GM23248 (cell line): ENCODE measurements at regions not wholly inside any gene's neighbourhood (a gene's known extent, or its start where the extent isn't known, plus 50 kb on each side); places are given as distances from the start of the nearest gene placed in this dataset.

Experiments
- DNase-seq: peaks from one replicate; pipeline ENCODE4 v3.0.0-alpha.2; 2015
- H2AFZ ChIP-seq: fragments of 200-600 bp; sonication (generic); 2 replicates; pipeline ENCODE4 v1.6.1; 2016; ENCODE audit warnings: antibody characterized with exemption
- H3F3A ChIP-seq: fragments of 200-600 bp; sonication (generic); 2 replicates; pipeline ENCODE4 v1.6.1; 2016; ENCODE audit warnings: mild to moderate bottlenecking, antibody characterized with exemption, mixed run types; ENCODE audit not compliant: insufficient read depth
- H3K27ac ChIP-seq: fragments of 200-600 bp; sonication (generic); 2 replicates; pipeline ENCODE4 v1.5.1; 2016; ENCODE audit warnings: mild to moderate bottlenecking
- H3K27me3 ChIP-seq: fragments of 200-600 bp; sonication (generic); replicated peaks from 2 replicates; pipeline ENCODE4 v1.6.1; 2016; ENCODE audit warnings: mild to moderate bottlenecking; ENCODE audit not compliant: insufficient read depth
- H3K36me3 ChIP-seq: fragments of 200-600 bp; sonication (generic); 2 replicates; pipeline ENCODE4 v1.6.1; 2016; ENCODE audit warnings: low read depth, mild to moderate bottlenecking
- H3K4me1 ChIP-seq: fragments of 200-600 bp; sonication (generic); 2 replicates; pipeline ENCODE4 v1.6.1; 2016; ENCODE audit warnings: mild to moderate bottlenecking; ENCODE audit not compliant: insufficient read depth
- H3K4me2 ChIP-seq: fragments of 200-600 bp; sonication (generic); one replicate; pipeline ENCODE4 v1.6.1; 2016; ENCODE audit warnings: mild to moderate bottlenecking; ENCODE audit not compliant: unreplicated experiment
- H3K4me3 ChIP-seq: fragments of 200-600 bp; sonication (generic); 2 replicates; pipeline ENCODE4 v1.5.1; 2016; ENCODE audit warnings: mild to moderate bottlenecking
- H3K79me2 ChIP-seq: fragments of 200-600 bp; sonication (generic); 2 replicates; pipeline ENCODE4 v1.6.1; 2016; ENCODE audit warnings: mild to moderate bottlenecking; ENCODE audit not compliant: insufficient read depth
- H3K9ac ChIP-seq: fragments of 200-600 bp; sonication (generic); 2 replicates; pipeline ENCODE4 v1.6.1; 2016; ENCODE audit warnings: mild to moderate bottlenecking
- H3K9me2 ChIP-seq: fragments of 200-600 bp; sonication (generic); 2 replicates; pipeline ENCODE4 v1.6.1; 2016; ENCODE audit warnings: mixed run types, mild to moderate bottlenecking, moderate library complexity; ENCODE audit not compliant: insufficient read depth
- H3K9me3 ChIP-seq: fragments of 200-600 bp; sonication (generic); one replicate; pipeline ENCODE4 v1.6.1; 2017; ENCODE audit warnings: low read depth
- H4K20me1 ChIP-seq: fragments of 200-600 bp; sonication (generic); 2 replicates; pipeline ENCODE4 v1.6.0; 2016; ENCODE audit not compliant: insufficient read depth
- EZH2 ChIP-seq: fragments of 200-600 bp; sonication (generic); IDR thresholded peaks from 2 replicates; pipeline ENCODE4 v1.6.1; 2018; ENCODE audit warnings: antibody characterized with exemption, mild to moderate bottlenecking; ENCODE audit not compliant: insufficient read depth, poor library complexity, severe bottlenecking
- EZH2phosphoT487 ChIP-seq: fragments of 200-600 bp; sonication (generic); IDR thresholded peaks from 2 replicates; pipeline ENCODE4 v1.6.1; 2018; ENCODE audit warnings: antibody characterized with exemption, moderate library complexity, mild to moderate bottlenecking, low read depth; ENCODE audit not compliant: insufficient read depth
- WGBS, 2 experiments: methylation state at CpG; one replicate each; pipeline ENCODE4 v1.1.6; 2015 to 2017; ENCODE audit warnings: low lambda C conversion rate in 2 of 2, low coverage in 1 of 2; ENCODE audit errors: missing lambda C conversion rate in 2 of 2; 5-methylcytosine and 5-hydroxymethylcytosine counted together
- in situ Hi-C: fragments of 300-500 bp; cut with MboI; formaldehyde crosslinking; loops from 2 replicates; pipeline ENCODE4 v1.15.0; 2020

GRCh38 chrX:4671344-4671743 lies 957.9 kb upstream of the PRKX start:
- H3K36me3 ChIP-seq = no peaks in the 10 kb centered on the region
- no peak overlapping the region for H2AFZ ChIP-seq
- H3K27ac ChIP-seq = no peak overlapping the region
- H4K20me1 ChIP-seq = no peaks in the 10 kb centered on the region
- in situ Hi-C loops = no loop called here
- H3K27me3 ChIP-seq = no peaks in the 10 kb centered on the region
- H3K79me2 ChIP-seq = no peaks in the 10 kb centered on the region
- no peaks in the 10 kb centered on the region for H3K9me3 ChIP-seq
- H3K4me3 ChIP-seq = no peak overlapping the region
- no peak overlapping the region for H3K9ac ChIP-seq
- no peak for TF ChIP-seq EZH2
- TF ChIP-seq EZH2phosphoT487 = no peak
- no peaks in the 10 kb centered on the region for H3F3A ChIP-seq
- H3K4me2 ChIP-seq = no peak overlapping the region
- no peaks in the 10 kb centered on the region for H3K9me2 ChIP-seq
- H3K4me1 ChIP-seq = no peaks in the 10 kb centered on the region
- DNase-seq = no peak
- 7 to 16% methylated on average over 4 of the region's 4 CpGs for WGBS, 2 experiments

DNA sequence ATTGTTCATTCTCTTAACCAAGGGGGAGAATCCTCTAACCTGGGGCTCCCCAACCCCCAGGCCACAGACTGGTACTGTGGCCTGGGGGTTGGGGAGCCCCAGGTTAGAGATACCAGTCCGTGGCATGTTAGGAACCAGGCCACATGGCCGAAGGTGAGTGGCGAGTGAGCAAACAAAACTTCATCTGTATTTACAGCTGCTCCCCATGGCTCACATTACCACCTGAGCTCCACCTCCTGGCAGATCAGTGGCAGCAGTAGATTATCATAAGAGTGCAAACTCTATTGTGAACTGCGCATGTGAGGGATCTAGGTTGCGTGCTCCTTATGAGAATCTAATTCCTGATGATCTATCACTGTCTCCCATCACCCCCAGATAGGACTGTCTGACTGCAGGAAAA lies 957.2 kb upstream of the PRKX start:
- Histone ChIP-seq H3K4me2 (no peak overlapping the region), H3K79me2 (no peaks in the 10 kb centered on the region), H3K4me3 (no peak overlapping the region), H3K9me2 (no peaks in the 10 kb centered on the region), H3K27me3 (no peaks in the 10 kb centered on the region), H3F3A (no peaks in the 10 kb centered on the region), H3K36me3 (no peaks in the 10 kb centered on the region), H4K20me1 (no peaks in the 10 kb centered on the region), H3K27ac (no peak overlapping the region), H3K9me3 (no peaks in the 10 kb centered on the region), H3K4me1 (no peaks in the 10 kb centered on the region), H2AFZ (no peak overlapping the region), H3K9ac (no peak overlapping the region)
- TF ChIP-seq EZH2phosphoT487 (no peak), EZH2 (no peak)
- WGBS, 2 experiments = 9 to 19% methylated on average over 5 of the region's 5 CpGs
- DNase-seq = no peak
- in situ Hi-C loops = no loop called here

DNA sequence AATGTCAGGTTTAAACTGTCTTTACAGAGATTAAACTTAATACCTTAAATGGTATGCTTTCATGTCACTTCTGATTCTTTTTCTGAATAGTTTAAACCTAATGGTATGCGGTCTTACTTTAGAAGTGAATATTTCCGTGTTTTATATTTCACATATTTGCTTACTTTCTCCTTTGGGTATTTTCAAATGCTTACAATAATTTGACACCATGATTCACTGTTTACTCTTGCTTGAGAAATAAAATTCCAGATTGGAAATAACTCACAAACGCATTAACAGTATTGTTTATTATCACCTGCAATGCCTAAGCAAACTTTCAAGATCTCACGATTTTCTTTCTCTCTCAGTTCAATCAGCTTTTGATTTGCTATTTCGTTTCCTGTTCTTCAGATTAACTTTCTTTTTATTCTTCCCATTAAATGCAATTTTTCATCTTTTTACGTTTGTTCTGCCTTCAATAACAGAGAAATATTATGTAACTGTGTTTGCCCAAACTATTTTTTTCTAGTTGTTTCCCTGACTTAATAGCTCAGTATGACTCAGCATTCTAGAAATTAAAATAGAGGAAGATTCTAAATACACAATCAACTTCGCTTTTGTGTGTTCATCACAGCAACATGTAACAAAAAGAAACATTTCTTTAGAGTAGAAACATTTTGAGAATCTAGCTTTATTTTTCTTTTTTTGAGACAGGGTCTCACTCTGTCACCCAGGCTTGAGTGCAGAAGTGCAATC lies 955.5 kb upstream of the PRKX start:
- H3K4me2 ChIP-seq = no peak overlapping the region
- H3K9me3 ChIP-seq = no peaks in the 10 kb centered on the region
- in situ Hi-C loops = no loop called here
- H2AFZ ChIP-seq = no peak overlapping the region
- DNase-seq = no peak
- H3K27ac ChIP-seq = no peak overlapping the region
- no peaks in the 10 kb centered on the region for H3F3A ChIP-seq
- TF ChIP-seq EZH2phosphoT487 (no peak), EZH2 (no peak)
- H3K9ac ChIP-seq = no peak overlapping the region
- no peaks in the 10 kb centered on the region for H3K4me1 ChIP-seq
- whole genome bisulfite sequencing, 2 experiments = 23 to 24% methylated on average over 7 of the region's 7 CpGs
- no peaks in the 10 kb centered on the region for H3K27me3 ChIP-seq
- H3K4me3 ChIP-seq = no peak overlapping the region
- no peaks in the 10 kb centered on the region for H3K36me3 ChIP-seq
- no peaks in the 10 kb centered on the region for H3K9me2 ChIP-seq
- no peaks in the 10 kb centered on the region for H3K79me2 ChIP-seq
- no peaks in the 10 kb centered on the region for H4K20me1 ChIP-seq

- Histone ChIP-seq H3K9me2 (no peaks in the 10 kb centered on the region), H3K36me3 (no peaks in the 10 kb centered on the region), H3F3A (no peaks in the 10 kb centered on the region), H3K4me3 (no peak overlapping the region), H3K27ac (no peak overlapping the region), H3K9ac (no peak overlapping the region), H3K4me1 (no peaks in the 10 kb centered on the region), H3K9me3 (no peaks in the 10 kb centered on the region), H2AFZ (no peak overlapping the region), H3K4me2 (no peak overlapping the region), H3K27me3 (no peaks in the 10 kb centered on the region), H4K20me1 (no peaks in the 10 kb centered on the region), H3K79me2 (no peaks in the 10 kb centered on the region)
- no peak for DNase-seq
- in situ Hi-C loops = no loop called here
- WGBS, 2 experiments = 24 to 29% methylated on average over 3 of the region's 3 CpGs
- no peak for TF ChIP-seq EZH2phosphoT487
- no peak for TF ChIP-seq EZH2
Measured at GRCh38 chrX:4663085-4663484, 949.6 kb upstream of the PRKX start.

- H3K4me3 ChIP-seq = no peak overlapping the region
- H3K4me1 ChIP-seq = no peaks in the 10 kb centered on the region
- no peaks in the 10 kb centered on the region for H3F3A ChIP-seq
- TF ChIP-seq EZH2phosphoT487 (no peak), EZH2 (no peak)
- in situ Hi-C loops = no loop called here
- H3K79me2 ChIP-seq = no peaks in the 10 kb centered on the region
- H3K9me3 ChIP-seq = no peaks in the 10 kb centered on the region
- no peaks in the 10 kb centered on the region for H3K9me2 ChIP-seq
- no peak overlapping the region for H2AFZ ChIP-seq
- no peak overlapping the region for H3K9ac ChIP-seq
- H3K27me3 ChIP-seq = no peaks in the 10 kb centered on the region
- no peaks in the 10 kb centered on the region for H4K20me1 ChIP-seq
- no peak for DNase-seq
- H3K27ac ChIP-seq = no peak overlapping the region
- H3K36me3 ChIP-seq = no peaks in the 10 kb centered on the region
- WGBS, 2 experiments = 7 to 12% methylated on average over 5 of the region's 5 CpGs
- no peak overlapping the region for H3K4me2 ChIP-seq
Measured at GRCh38 chrX:4661771-4662170, 948.3 kb upstream of the PRKX start.
